GM10266 (cell line): ENCODE measurements at regions not wholly inside any gene's neighbourhood (a gene's known extent, or its start where the extent isn't known, plus 50 kb on each side); places are given as distances from the start of the nearest gene placed in this dataset.
"Not testable (repeated sequence)": the region's sequence is repeated elsewhere in the genome, so short reads cannot be mapped to it uniquely, and the experiment has no call there.

Experiments used
- DNase-seq: peaks from one replicate; pipeline ENCODE4 v3.0.0; 2012; ENCODE audit errors: extremely low spot score
- TF ChIP-seq, protein P1 (sequence below): IDR thresholded peaks from 2 replicates; pipeline ENCODE4 v1.5.1; 2012; ENCODE audit warnings: mild to moderate bottlenecking, low read depth; ENCODE audit not compliant: control insufficient read depth, insufficient read depth; ENCODE audit errors: missing control alignments

DNA sequence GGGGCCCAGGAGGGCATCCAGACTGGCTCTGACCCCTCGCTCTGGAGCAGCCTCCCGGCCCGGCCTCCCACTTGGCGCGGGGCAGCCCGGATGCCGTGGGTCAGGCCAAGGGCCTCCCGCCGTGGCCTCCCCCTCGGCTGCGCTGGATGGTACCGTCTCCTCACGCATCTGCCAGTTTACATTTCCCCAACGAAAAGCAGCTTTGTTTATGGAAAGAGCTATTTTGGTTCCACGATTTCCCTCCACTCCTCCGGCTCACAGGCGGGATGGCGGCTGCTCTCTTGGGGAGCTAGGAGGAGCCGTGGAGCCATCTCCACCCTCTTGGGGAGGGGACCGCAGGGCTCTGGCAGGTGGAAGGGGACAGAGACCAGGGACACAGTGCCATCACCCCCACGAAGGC lies 93.2 kb upstream of the MYL10 start:
- DNase-seq, result no peak

DNA sequence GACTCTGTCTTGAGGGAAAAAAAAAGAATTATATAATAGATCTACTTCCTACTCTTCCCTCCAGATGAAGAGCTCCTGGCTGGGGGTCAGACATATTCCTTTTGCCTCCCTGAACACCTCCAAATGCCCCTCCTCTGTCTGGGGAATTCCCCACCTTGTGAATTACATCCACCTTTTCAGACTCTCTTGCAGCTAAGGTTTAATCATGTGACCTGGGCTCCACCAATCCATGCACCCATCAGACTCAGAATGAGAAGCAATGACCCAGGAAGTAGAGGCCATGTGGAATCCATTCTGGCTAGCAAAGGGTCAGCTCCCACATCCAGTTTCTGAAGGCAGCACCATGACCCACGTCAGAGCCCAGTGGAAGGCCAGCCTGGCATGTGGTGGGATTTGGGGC lies 93.6 kb upstream of the CUX1 start:
- TF ChIP-seq, protein P1, sequence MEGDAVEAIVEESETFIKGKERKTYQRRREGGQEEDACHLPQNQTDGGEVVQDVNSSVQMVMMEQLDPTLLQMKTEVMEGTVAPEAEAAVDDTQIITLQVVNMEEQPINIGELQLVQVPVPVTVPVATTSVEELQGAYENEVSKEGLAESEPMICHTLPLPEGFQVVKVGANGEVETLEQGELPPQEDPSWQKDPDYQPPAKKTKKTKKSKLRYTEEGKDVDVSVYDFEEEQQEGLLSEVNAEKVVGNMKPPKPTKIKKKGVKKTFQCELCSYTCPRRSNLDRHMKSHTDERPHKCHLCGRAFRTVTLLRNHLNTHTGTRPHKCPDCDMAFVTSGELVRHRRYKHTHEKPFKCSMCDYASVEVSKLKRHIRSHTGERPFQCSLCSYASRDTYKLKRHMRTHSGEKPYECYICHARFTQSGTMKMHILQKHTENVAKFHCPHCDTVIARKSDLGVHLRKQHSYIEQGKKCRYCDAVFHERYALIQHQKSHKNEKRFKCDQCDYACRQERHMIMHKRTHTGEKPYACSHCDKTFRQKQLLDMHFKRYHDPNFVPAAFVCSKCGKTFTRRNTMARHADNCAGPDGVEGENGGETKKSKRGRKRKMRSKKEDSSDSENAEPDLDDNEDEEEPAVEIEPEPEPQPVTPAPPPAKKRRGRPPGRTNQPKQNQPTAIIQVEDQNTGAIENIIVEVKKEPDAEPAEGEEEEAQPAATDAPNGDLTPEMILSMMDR, result no peak
- no peak for DNase-seq

More for the DNA sequence above, 93.2 kb upstream of the MYL10 start:
- TF ChIP-seq, protein P1, result no peak

DNA sequence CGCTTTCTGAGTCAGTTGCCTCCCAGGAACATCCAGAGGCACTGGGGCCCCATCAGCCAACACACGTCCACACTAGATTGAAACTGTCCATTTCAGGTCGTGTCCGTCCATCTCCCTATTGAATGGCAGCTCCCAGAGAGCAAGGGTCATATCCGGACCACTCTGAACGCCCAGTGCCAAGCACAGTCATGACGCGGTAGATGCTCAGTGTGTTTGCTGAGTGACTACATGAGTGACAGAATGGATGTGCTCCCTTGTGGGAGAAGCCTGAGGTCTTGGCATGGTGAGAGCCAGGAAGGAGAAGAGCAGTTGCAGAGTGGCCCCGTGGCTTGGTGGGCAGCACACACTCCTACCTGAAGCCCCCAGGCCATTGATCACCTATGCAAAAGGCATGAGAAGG lies 92.5 kb upstream of the CUX1 start:
- no peak for DNase-seq
- TF ChIP-seq, protein P1, result no peak

DNA sequence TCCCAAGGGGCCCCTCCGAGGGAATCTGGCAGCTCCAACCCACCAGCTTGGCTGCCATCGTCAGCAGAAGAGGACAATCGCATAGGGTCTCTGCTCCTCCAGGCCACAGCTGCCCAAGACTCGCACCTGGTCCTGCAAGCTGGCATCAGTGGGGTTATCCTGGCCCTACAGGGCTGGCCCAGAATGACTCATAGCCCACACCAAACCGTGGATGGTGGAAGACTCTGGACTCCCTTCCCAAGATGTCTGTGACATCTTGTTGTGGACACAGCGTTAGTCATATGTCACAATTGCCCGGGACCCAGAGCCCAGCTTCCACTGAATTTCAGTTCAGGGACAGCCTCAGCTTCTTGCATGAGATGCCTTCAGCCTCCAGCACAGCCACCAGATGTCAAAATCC lies 91.5 kb upstream of the CUX1 start:
- DNase-seq, result no peak
- TF ChIP-seq, protein P1, result no peak

DNA sequence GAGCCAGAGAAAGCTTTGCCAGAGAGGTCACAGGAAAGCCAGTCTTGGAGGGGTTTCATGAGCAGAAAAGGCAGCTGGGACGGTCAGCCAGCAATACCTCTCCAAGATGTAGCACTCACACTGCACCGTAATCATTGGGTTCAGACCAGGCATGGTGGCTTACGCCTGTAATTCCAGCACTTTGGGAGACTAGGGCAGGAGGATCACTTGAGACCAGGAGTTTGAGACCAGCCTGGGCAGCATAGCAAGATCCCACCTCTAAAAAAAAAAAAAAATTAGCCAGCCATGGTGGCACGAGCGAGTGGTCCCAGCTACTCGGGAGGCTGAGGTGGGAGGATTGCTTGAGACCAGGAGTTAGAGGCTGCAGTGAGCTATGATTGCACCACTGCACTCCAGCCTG lies 90.2 kb upstream of the CUX1 start:
- DNase-seq, result no peak
- TF ChIP-seq, protein P1, result no peak

DNA sequence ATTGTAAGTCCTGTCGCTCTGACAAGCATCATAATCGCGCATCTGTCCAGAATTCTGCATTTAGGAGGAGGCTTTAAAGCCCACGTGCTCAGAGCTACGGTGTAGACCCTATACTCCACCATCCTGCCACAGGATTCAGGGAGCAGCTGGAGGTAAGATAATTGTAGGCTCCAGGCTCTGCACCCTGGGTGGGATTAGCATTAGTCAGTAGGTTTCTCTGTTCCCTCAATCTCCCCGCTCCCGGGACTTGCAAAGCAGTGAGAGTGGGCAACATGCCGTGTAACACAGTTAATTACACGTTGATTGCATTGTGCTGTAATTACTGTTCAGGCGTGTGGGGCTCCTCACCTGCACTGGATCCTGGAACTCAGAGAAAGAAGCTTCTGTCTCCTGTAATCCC lies 89.3 kb upstream of the CUX1 start:
- TF ChIP-seq, protein P1, result no peak
- DNase-seq, result no peak

DNA sequence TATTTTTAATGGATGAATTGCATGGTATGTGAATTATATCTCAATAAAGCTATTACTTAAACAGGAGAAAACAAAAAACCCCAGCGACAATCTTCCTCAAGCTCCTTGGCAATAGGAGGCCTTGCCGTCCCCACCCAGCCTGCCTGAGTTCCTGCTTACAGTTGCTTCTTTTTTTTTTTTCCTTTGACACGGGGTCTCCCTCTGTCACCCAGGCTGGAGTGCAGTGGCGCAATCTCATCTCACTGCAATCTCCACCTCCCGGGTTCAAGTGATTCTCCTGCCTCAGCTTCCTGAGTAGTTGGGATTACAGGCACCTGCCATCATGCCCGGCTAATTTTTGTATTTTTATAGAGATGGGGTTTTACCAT lies 88.6 kb upstream of the CUX1 start:
- not testable (repeated sequence) for DNase-seq

DNA sequence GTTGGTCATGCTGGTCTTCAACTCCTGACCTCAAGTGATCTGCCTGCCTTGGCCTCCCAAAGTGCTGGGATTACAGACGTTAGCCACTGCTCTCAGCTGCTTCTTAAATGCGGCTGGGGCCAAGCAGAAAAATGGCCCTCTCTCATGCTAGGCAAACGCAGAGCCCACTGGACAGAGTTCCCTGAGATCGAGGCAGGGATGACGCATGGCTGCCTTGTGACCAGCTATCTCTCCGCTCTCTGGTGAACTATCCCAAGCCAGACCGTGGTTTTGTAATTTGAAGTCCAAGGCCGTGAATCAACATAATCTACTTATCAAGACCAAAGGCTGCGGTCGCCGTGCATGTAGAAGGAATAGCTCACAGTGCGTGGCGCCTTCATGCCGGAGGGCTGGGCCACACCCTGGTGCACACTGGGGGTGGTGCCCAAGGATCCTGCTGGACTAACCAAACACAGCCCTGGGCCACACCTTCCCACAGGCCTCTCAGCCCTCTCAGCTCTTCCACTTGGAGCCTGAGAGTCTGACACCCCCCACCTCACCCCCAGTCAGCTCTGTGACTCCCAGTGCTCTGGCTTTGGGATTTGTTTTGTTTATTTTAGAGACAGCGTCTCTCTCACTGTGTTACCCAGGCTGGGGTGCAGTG lies 88.1 kb upstream of the CUX1 start:
- TF ChIP-seq, protein P1, result no peak
- DNase-seq, result no peak
